Heart left ventricle (tissue), 13 donors: ENCODE measurements at regions not wholly inside any gene's neighbourhood (a gene's known extent, or its start where the extent isn't known, plus 50 kb on each side); places are given as distances from the start of the nearest gene placed in this dataset.

ENCODE experiments used
- CTCF ChIP-seq, 12 donors: fragments of 200-600 bp; sonication (generic) in 4 of 12; IDR thresholded peaks; one replicate each; pipeline versions ENCODE4 v1.5.0 to v1.8.0; 2018 to 2022; ENCODE audit warnings: antibody characterized with exemption in 12 of 12, mild to moderate bottlenecking in 5 of 12
- POLR2A ChIP-seq, 2 donors: fragments of 450-650 bp; IDR thresholded peaks; one replicate each; pipeline ENCODE4 v1.6.1; 2017; ENCODE audit warnings: antibody characterized with exemption in 2 of 2, mild to moderate bottlenecking in 2 of 2, moderate library complexity in 2 of 2
- donor health status: ischemic (EF 13 %, LVEDD 7.1; RV severe dilation, severe dysfunction).
- donor health status: DM: no; HTN: yes; CAD: no.
- donor health status: DM: no; HTN: no; CAD: no.
- donor health status: ischemic (EF 25% LVEDD 6.9; RV normal size, moderate dysfunction).
- donor health status: ischemic (EF 25% LVEDD 5.7; RV mildly dilated, moderate dysfunction).
- donor health status: ischemic (EF 35%, LVEDD 5.7; RV mildly dilated, moderate dysfunction).
- donor health status: nonischemic (EF 11% LVEDD 7.7; RV severe dilation, severe dysfunction).
- donor health status: DM: yes; HTN: yes; CAD: no.
- donor health status: PGD.
- donor health status: ischemic (EF 29% LVEDD 5.4; RV normal size, mild dysfunction).
- donor health status: nonischemic (EF 23%, LVEDD 6.1; RV moderate dilation, normal function).

DNA sequence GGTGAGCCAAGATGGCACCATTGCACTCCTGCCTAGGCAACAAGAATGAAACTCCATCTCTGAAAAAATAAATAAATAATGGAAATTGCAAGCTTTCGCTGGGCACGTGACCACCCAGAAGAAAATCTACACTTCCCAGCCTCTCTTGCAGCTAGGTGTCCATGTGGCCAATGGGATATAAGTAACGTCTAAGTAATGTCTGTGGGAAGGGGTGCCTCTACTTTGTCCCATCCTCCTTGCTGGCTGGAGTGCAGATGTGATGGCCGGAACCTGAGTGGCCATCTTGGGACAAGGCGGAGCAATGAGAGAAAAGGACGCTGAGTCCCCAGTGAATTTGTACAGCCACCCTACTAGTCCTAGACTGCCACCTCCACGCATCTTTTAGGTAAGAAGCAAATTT is 99.8 kb upstream of the PTPN1 start:
- TF ChIP-seq CTCF (IDR thresholded peaks at IDR 0.05) (no peak), POLR2A (IDR thresholded peaks at IDR 0.05) (no peak)
